Spinal cord (tissue), 9 donors: ENCODE measurements at regions not wholly inside any gene's neighbourhood (a gene's known extent, or its start where the extent isn't known, plus 50 kb on each side); places are given as distances from the start of the nearest gene placed in this dataset.

Source experiments
- DNase-seq, 6 donors: peaks; one replicate each; pipeline versions ENCODE4 v3.0.0 to v3.0.0-alpha.2; 2013 to 2015; ENCODE audit warnings: low spot score in 6 of 6, low read depth in 4 of 6
- H3K27ac ChIP-seq: one replicate; pipeline ENCODE4 v1.5.1; 2013; ENCODE audit warnings: low read depth, low read length, control low read depth
- H3K27me3 ChIP-seq: one replicate; pipeline ENCODE4 v1.6.1; 2013; ENCODE audit warnings: low read length; ENCODE audit not compliant: control insufficient read depth, insufficient read depth
- H3K36me3 ChIP-seq: one replicate; pipeline ENCODE4 v1.6.1; 2013; ENCODE audit warnings: low read length; ENCODE audit not compliant: control insufficient read depth, insufficient read depth
- H3K4me1 ChIP-seq: one replicate; pipeline ENCODE4 v1.6.1; 2013; ENCODE audit warnings: low read length; ENCODE audit not compliant: control insufficient read depth, insufficient read depth
- H3K4me3 ChIP-seq: one replicate; pipeline ENCODE4 v1.5.1; 2013; ENCODE audit warnings: low read depth, low read length, control low read depth
- H3K9me3 ChIP-seq: one replicate; pipeline ENCODE4 v1.6.1; 2013; ENCODE audit warnings: low read length; ENCODE audit not compliant: control insufficient read depth, insufficient read depth
- WGBS: methylation state at CpG from one replicate; pipeline ENCODE4 v1.1.5; 2013; ENCODE audit warnings: missing lambda C conversion rate; ENCODE audit not compliant: insufficient coverage; 5-methylcytosine and 5-hydroxymethylcytosine counted together
- donor health status: healthy.

DNA sequence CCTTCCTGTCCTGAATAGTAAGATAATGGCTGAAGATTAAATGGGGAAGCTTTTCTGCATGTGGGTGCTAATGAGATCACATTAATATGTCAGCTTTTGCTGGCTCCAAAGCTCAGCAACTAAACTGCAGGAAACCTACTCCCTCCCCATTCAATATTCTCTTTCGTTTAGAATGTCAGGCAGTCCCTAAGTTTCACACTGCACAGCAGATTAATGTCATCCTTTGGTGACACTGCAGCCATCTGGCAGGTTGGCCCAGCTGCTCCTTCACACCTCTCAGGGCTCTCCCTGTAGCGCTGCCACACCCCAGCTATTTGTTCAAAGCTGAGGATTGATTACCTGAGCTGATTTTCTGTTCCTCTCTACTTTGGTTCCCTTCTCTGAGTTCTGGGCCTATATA is 110.5 kb downstream of the KDR start:
- no peak overlapping the region for H3K27ac ChIP-seq
- H3K9me3 ChIP-seq, result no peaks in the 10 kb centered on the region
- H3K4me3 ChIP-seq, result no peak overlapping the region
- 69% methylated on average over 2 of the region's 2 CpGs for WGBS
- no peaks in the 10 kb centered on the region for H3K27me3 ChIP-seq
- H3K4me1 ChIP-seq, result no peaks in the 10 kb centered on the region
- DNase-seq, result no peak
- no peaks in the 10 kb centered on the region for H3K36me3 ChIP-seq

DNA sequence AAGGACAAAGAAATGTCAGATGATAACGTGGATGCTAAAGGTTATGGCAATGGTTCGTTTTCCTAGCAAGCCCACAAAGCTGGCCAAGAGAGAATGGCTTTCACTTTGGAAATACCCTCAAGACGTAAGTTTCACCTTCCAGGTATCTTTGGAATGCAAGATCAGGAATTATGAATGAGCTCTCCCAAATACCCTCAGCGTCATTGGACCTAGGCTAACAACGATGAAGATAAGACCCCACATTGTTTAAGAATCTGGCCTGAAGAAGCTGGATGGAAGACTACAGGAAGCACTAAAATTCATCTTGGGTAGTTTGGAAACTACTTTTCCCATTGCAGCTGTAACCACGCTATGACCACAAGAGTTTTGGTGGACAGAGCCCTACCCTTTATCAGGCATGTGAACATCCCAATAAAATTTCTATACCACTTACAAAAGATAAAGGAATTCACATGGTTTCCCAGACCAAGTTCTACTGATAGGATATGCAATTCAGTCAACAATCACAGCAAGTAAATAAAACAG is 111.9 kb downstream of the KDR start:
- Histone ChIP-seq H3K27me3 (no peaks in the 10 kb centered on the region), H3K9me3 (no peaks in the 10 kb centered on the region), H3K27ac (no peak overlapping the region), H3K4me1 (no peaks in the 10 kb centered on the region), H3K4me3 (no peak overlapping the region), H3K36me3 (no peaks in the 10 kb centered on the region)
- 88% methylated on average over 5 of the region's 6 CpGs for WGBS
- no peak for DNase-seq

DNA sequence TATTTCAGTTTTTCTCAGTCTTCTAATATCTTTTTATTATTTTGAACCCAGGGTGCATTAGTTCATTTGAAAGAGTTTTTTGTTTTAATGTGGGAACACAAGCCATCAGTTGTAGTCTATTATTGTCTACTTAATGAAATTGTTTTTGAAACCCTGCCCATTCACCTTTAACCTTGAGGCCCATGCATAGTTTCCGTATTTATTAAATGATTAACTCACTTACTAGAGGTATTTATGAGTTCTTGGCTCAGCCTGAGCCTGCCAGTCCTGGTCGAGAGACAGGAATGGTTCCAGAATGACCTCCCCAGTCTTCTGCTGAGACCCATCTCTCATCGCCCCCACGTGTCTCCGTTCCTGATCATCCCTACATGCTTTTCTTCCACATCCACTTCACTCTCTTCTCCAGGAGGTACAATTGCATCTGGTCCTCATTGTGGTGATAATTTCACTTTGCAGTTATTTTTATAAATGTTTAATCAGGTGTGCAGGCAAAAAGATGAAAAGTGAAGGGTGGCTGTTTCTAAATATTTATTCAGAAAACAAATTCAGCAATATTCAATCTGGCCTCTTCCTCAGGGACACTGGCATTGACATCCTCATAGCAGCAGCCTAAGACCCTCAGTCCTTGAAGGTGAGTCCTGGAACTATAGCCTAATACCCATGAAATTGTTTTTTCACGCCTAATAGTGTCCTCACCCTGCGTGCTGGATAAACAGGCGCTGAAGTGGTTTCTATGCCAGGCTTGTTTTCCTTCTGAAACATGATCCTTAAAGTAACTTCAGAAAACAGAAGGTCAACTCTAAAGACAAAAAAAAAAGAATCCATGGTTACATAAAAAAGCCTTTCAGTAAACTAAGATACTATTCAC is 112.8 kb downstream of the KDR start:
- Histone ChIP-seq H3K27ac (no peak overlapping the region), H3K36me3 (no peaks in the 10 kb centered on the region), H3K9me3 (no peaks in the 10 kb centered on the region), H3K27me3 (no peaks in the 10 kb centered on the region), H3K4me3 (no peak overlapping the region), H3K4me1 (no peaks in the 10 kb centered on the region)
- WGBS, result 80% methylated on average over 5 of the region's 8 CpGs
- DNase-seq, result peak in 1 of 6 donors; percentile 13

DNA sequence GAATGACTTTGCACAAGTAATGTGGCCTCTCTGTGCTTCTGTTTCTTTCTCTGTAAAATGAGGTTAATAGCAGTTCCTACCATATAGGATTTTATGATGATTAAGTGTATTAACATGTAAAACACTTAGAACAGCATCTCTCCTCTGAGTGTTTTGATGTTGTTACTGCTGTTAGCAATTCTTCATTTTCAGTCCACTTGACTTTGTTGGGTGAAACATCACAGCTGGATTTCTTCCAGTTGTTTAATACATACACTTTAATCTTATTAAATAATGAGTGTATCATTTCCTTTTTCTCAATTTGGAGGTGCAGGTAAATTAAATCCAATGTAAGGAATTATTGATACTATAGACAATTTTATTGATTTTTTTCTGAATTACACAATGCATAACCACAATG is 113.6 kb downstream of the KDR start:
- H3K4me1 ChIP-seq, result no peaks in the 10 kb centered on the region
- no peaks in the 10 kb centered on the region for H3K27me3 ChIP-seq
- no peaks in the 10 kb centered on the region for H3K36me3 ChIP-seq
- H3K27ac ChIP-seq, result no peak overlapping the region
- H3K9me3 ChIP-seq, result no peaks in the 10 kb centered on the region
- no peak overlapping the region for H3K4me3 ChIP-seq
- no peak for DNase-seq

GRCh38 chr4:55010550-55010949 is 114.8 kb downstream of the KDR start:
- H3K9me3 ChIP-seq, result no peaks in the 10 kb centered on the region

DNA sequence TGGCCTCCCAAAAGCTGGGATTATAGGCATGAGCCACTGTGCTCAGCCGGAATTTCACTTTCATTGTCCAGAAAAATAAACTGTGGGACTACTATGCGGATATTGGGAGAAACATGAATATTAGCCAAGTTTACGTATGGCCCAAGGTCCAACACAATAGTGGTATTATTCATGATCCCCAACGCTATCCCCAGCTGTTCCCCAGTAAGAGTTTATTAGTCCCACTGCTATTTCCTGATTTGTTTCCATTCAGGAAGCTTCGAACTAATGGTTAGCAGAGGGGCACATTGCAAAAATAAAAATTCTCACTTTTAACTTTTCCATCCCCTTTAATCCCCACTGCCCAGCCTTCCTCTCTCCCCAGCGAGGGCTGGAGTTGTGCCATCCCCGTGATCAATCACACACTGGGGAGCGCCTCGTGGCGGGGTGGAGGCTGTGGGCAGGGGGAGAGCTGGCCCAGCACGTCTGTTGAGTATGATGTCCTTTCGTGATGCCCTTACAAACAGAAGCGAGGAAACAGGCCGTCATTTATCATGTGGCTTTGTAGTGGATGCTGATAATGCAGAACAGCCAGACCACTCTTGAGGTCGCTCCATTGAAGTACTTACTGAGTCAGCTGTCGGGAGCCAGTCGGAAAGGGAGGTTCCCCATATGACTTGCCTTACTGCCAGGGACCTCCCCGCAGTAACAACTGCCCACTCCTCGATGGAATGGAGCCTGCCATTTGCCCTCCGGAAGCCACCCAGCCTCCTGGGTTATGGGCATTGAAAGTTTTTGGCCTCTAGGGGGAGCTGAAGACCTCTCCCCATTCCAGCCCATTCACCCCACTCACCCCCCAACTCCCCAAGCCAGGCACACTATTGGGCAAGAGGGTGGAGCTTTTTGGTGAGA is 117.0 kb downstream of the KDR start:
- no peak overlapping the region for H3K27ac ChIP-seq
- DNase-seq, result no peak
- WGBS, result 75% methylated on average over 14 of the region's 20 CpGs
- no peaks in the 10 kb centered on the region for H3K4me1 ChIP-seq
- no peak overlapping the region for H3K4me3 ChIP-seq
- H3K36me3 ChIP-seq, result no peaks in the 10 kb centered on the region
- H3K9me3 ChIP-seq, result no peaks in the 10 kb centered on the region
- no peaks in the 10 kb centered on the region for H3K27me3 ChIP-seq

More at GRCh38 chr4:55010550-55010949, 114.8 kb downstream of the KDR start:
- H3K4me3 ChIP-seq, result no peak overlapping the region
- H3K36me3 ChIP-seq, result no peaks in the 10 kb centered on the region
- no peaks in the 10 kb centered on the region for H3K27me3 ChIP-seq
- no peaks in the 10 kb centered on the region for H3K4me1 ChIP-seq
- H3K27ac ChIP-seq, result no peak overlapping the region
- no peak for DNase-seq

- WGBS, result 89% methylated on average over 2 of the region's 2 CpGs
- Histone ChIP-seq H3K36me3 (no peaks in the 10 kb centered on the region), H3K27ac (no peak overlapping the region), H3K4me1 (no peaks in the 10 kb centered on the region), H3K27me3 (no peaks in the 10 kb centered on the region), H3K4me3 (no peak overlapping the region), H3K9me3 (no peaks in the 10 kb centered on the region)
- no peak for DNase-seq
Observed at GRCh38 chr4:55005910-55006309, 119.5 kb downstream of the KDR start.

GRCh38 chr4:55004831-55005230 is 120.6 kb downstream of the KDR start:
- H3K27me3 ChIP-seq, result no peaks in the 10 kb centered on the region
- no peak overlapping the region for H3K27ac ChIP-seq
- no peaks in the 10 kb centered on the region for H3K9me3 ChIP-seq
- no peaks in the 10 kb centered on the region for H3K36me3 ChIP-seq
- H3K4me3 ChIP-seq, result no peak overlapping the region
- WGBS, result 33% methylated on average over 1 of the region's 1 CpG
- peak in 1 of 6 donors; percentile 5 for DNase-seq
- no peaks in the 10 kb centered on the region for H3K4me1 ChIP-seq

DNA sequence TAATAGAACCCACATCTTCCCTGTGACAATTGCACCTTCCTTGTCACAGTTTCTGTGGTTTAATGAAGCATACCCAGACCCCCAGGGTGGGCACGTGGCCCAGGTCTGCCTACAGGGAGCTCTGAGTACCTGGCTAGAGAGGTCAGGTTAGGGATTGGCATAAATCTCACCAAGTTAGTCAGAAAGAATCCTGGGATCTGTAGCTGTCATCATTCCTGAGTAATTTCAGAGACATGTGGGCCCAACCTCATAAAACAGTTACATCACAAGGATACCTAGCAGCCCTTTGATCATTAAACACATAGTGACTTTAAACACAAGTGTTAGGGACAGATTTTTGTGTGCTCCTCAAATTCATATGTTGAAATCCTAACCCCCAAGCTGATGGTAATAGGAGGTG is 123.0 kb downstream of the KDR start:
- no peak overlapping the region for H3K4me3 ChIP-seq
- WGBS, result no CpG with 5 or more reads among the region's 1 CpG
- H3K27ac ChIP-seq, result no peak overlapping the region
- no peaks in the 10 kb centered on the region for H3K4me1 ChIP-seq
- H3K9me3 ChIP-seq, result no peaks in the 10 kb centered on the region
- H3K36me3 ChIP-seq, result no peaks in the 10 kb centered on the region
- no peak for DNase-seq
- no peaks in the 10 kb centered on the region for H3K27me3 ChIP-seq
